GM12865 (cell line): ENCODE measurements at regions not wholly inside any gene's neighbourhood (a gene's known extent, or its start where the extent isn't known, plus 50 kb on each side); places are given as distances from the start of the nearest gene placed in this dataset.

Experiments used
- DNase-seq: peaks from one replicate; pipeline ENCODE4 v3.0.0; 2010; ENCODE audit warnings: low read depth
- H3K4me3 ChIP-seq: 2 replicates; pipeline ENCODE4 v1.5.1; 2011; ENCODE audit warnings: mild to moderate bottlenecking, low read depth, low read length, control low read depth
- CTCF ChIP-seq: IDR thresholded peaks from 2 replicates; pipeline ENCODE4 v1.5.1; 2011; ENCODE audit warnings: low read length, control low read depth, low read depth, inconsistent platforms; ENCODE audit not compliant: insufficient read depth; ENCODE audit errors: missing control alignments

- no peak overlapping the region for H3K4me3 ChIP-seq
- TF ChIP-seq CTCF, result no peak
- DNase-seq, result no peak
Measured at GRCh38 chr11:122285070-122285988, 169.3 kb upstream of the BLID start.

- DNase-seq, result no peak
- no peak for TF ChIP-seq CTCF
- no peak overlapping the region for H3K4me3 ChIP-seq
Measured at GRCh38 chr11:122280870-122281269, 164.9 kb upstream of the BLID start.

- DNase-seq, result no peak
- no peak overlapping the region for H3K4me3 ChIP-seq
- TF ChIP-seq CTCF, result no peak
Measured at GRCh38 chr11:122279194-122279593, 163.2 kb upstream of the BLID start.

- TF ChIP-seq CTCF, result no peak
- H3K4me3 ChIP-seq, result no peak overlapping the region
- DNase-seq, result no peak
Measured at GRCh38 chr11:122277493-122277892, 161.5 kb upstream of the BLID start.

- no peak for DNase-seq
- no peak for TF ChIP-seq CTCF
- no peak overlapping the region for H3K4me3 ChIP-seq
Measured at GRCh38 chr11:122276221-122276620, 160.2 kb upstream of the BLID start.

GRCh38 chr11:122275508-122275907 lies 159.5 kb upstream of the BLID start:
- TF ChIP-seq CTCF, result no peak
- no peak for DNase-seq
- no peak overlapping the region for H3K4me3 ChIP-seq

GRCh38 chr11:122273476-122274191 lies 157.6 kb upstream of the BLID start:
- no peak overlapping the region for H3K4me3 ChIP-seq
- no peak for DNase-seq
- TF ChIP-seq CTCF, result no peak
